ENCODE measurements at regions not wholly inside any gene's neighbourhood (a gene's known extent, or its start where the extent isn't known, plus 50 kb on each side); places are given as distances from the start of the nearest gene placed in this dataset.
"Not testable (repeated sequence)": the region's sequence is repeated elsewhere in the genome, so short reads cannot be mapped to it uniquely, and the experiment has no call there.

GRCh38 chr6:16885411-16886160 is 124.3 kb upstream of the ATXN1 start:
- TF ChIP-seq POLR2A (IDR thresholded peaks at IDR 0.05) (no peak), EP300 (IDR thresholded peaks at IDR 0.05; ENCODE audit: low read depth) (no peak), CTCF (IDR thresholded peaks at IDR 0.05) (no peak), POLR2AphosphoS5 (IDR thresholded peaks at IDR 0.05) (no peak)
- Histone ChIP-seq H3K9me3 (no peaks in the 10 kb centered on the region), H3K27ac (no peak overlapping the region), H3K4me3 (no peak overlapping the region), H3K27me3 (peaks cover 3% of the 10 kb centered on the region), H3K36me3 (no peaks in the 10 kb centered on the region), H3K4me1 (no peaks in the 10 kb centered on the region)
- 67 to 72% methylated on average over 1 to 4 of the region's 4 CpGs for WGBS, 2 donors (ENCODE audit: low coverage in 1 of 2)
- in situ Hi-C loops (cut with MboI; ENCODE audit: low pct_ligation_motif_present in 1 of 4, low pct_unique_long_range_greater_than_20kb in 1 of 4, low sequenced_read_pairs in 3 of 4) (no loop called here), intact Hi-C loops (cut with DNase I; ENCODE audit: low total_unique reads) (no loop called here)
- DNase-seq, result no peak

GRCh38 chr6:16884526-16884925 is 123.3 kb upstream of the ATXN1 start:
- Histone ChIP-seq H3K36me3 (no peaks in the 10 kb centered on the region), H3K9me3 (no peaks in the 10 kb centered on the region), H3K27me3 (peaks cover 3% of the 10 kb centered on the region), H3K27ac (no peak overlapping the region), H3K4me1 (no peaks in the 10 kb centered on the region), H3K4me3 (no peak overlapping the region)
- TF ChIP-seq POLR2AphosphoS5 (IDR thresholded peaks at IDR 0.05) (no peak), CTCF (IDR thresholded peaks at IDR 0.05) (no peak), EP300 (IDR thresholded peaks at IDR 0.05; ENCODE audit: low read depth) (no peak), POLR2A (IDR thresholded peaks at IDR 0.05) (no peak)
- in situ Hi-C loops (cut with MboI; ENCODE audit: low pct_ligation_motif_present in 1 of 4, low pct_unique_long_range_greater_than_20kb in 1 of 4, low sequenced_read_pairs in 3 of 4), result no loop called here
- intact Hi-C loops (cut with DNase I; ENCODE audit: low total_unique reads), result no loop called here
- DNase-seq, result no peak
- WGBS, 2 donors (ENCODE audit: low coverage in 1 of 2), result 70 to 75% methylated on average over 1 of the region's 1 CpG

GRCh38 chr6:16883414-16883813 is 122.2 kb upstream of the ATXN1 start:
- Histone ChIP-seq H3K9me3 (peaks cover 0 to 2% of the 10 kb centered on the region in 2 donors), H3K4me1 (no peaks in the 10 kb centered on the region), H3K36me3 (no peaks in the 10 kb centered on the region), H3K27me3 (peaks cover 3% of the 10 kb centered on the region), H3K27ac (no peak overlapping the region), H3K4me3 (no peak overlapping the region)
- DNase-seq, result no peak
- TF ChIP-seq CTCF (IDR thresholded peaks at IDR 0.05) (no peak), POLR2A (IDR thresholded peaks at IDR 0.05) (no peak), EP300 (IDR thresholded peaks at IDR 0.05; ENCODE audit: low read depth) (no peak), POLR2AphosphoS5 (IDR thresholded peaks at IDR 0.05) (no peak)
- intact Hi-C loops (cut with DNase I; ENCODE audit: low total_unique reads) (no loop called here), in situ Hi-C loops (cut with MboI; ENCODE audit: low pct_ligation_motif_present in 1 of 4, low pct_unique_long_range_greater_than_20kb in 1 of 4, low sequenced_read_pairs in 3 of 4) (no loop called here)

GRCh38 chr6:16882230-16882629 is 121.0 kb upstream of the ATXN1 start:
- H3K4me1 ChIP-seq, result no peaks in the 10 kb centered on the region
- H3K36me3 ChIP-seq, result no peaks in the 10 kb centered on the region
- peaks cover 3% of the 10 kb centered on the region for H3K27me3 ChIP-seq
- H3K4me3 ChIP-seq, result no peak overlapping the region
- intact Hi-C loops (cut with DNase I; ENCODE audit: low total_unique reads), result no loop called here
- DNase-seq, result no peak
- peaks cover 0 to 6% of the 10 kb centered on the region in 2 donors for H3K9me3 ChIP-seq
- in situ Hi-C loops (cut with MboI; ENCODE audit: low pct_ligation_motif_present in 1 of 4, low pct_unique_long_range_greater_than_20kb in 1 of 4, low sequenced_read_pairs in 3 of 4), result no loop called here
- TF ChIP-seq POLR2A (IDR thresholded peaks at IDR 0.05), result no peak
- TF ChIP-seq POLR2AphosphoS5 (IDR thresholded peaks at IDR 0.05), result no peak
- TF ChIP-seq EP300 (IDR thresholded peaks at IDR 0.05; ENCODE audit: low read depth), result no peak
- no peak for TF ChIP-seq CTCF (IDR thresholded peaks at IDR 0.05)
- 86 to 92% methylated on average over 1 of the region's 1 CpG for WGBS, 2 donors (ENCODE audit: low coverage in 1 of 2)
- no peak overlapping the region for H3K27ac ChIP-seq

GRCh38 chr6:16876852-16877251 is 115.6 kb upstream of the ATXN1 start:
- H3K36me3 ChIP-seq; H3K4me3 ChIP-seq; in situ Hi-C loops (cut with MboI; ENCODE audit: low pct_ligation_motif_present in 1 of 4, low pct_unique_long_range_greater_than_20kb in 1 of 4, low sequenced_read_pairs in 3 of 4); intact Hi-C loops (cut with DNase I; ENCODE audit: low total_unique reads); H3K27me3 ChIP-seq; H3K9me3 ChIP-seq; DNase-seq; H3K4me1 ChIP-seq; H3K27ac ChIP-seq: not testable (repeated sequence)
- 82 to 88% methylated on average over 2 of the region's 2 CpGs for WGBS, 2 donors (ENCODE audit: low coverage in 1 of 2)
